Stimulated activated CD4-positive, alpha-beta T cell treated with anti-CD3 and anti-CD28 coated beads, Interleukin-1b, Interleukin-23, amount 100 ng/mL, for 1 hour (primary cell): ENCODE measurements at regions not wholly inside any gene's neighbourhood (a gene's known extent, or its start where the extent isn't known, plus 50 kb on each side); places are given as distances from the start of the nearest gene placed in this dataset.

Experiments
- DNase-seq, 2 donors: peaks; one replicate each; pipeline ENCODE4 v3.0.0-alpha.2; 2020; ENCODE audit warnings: low read depth in 2 of 2

GRCh38 chr12:94062194-94062593 is 86.2 kb upstream of the PLXNC1 start:
- no peak for DNase-seq

DNA sequence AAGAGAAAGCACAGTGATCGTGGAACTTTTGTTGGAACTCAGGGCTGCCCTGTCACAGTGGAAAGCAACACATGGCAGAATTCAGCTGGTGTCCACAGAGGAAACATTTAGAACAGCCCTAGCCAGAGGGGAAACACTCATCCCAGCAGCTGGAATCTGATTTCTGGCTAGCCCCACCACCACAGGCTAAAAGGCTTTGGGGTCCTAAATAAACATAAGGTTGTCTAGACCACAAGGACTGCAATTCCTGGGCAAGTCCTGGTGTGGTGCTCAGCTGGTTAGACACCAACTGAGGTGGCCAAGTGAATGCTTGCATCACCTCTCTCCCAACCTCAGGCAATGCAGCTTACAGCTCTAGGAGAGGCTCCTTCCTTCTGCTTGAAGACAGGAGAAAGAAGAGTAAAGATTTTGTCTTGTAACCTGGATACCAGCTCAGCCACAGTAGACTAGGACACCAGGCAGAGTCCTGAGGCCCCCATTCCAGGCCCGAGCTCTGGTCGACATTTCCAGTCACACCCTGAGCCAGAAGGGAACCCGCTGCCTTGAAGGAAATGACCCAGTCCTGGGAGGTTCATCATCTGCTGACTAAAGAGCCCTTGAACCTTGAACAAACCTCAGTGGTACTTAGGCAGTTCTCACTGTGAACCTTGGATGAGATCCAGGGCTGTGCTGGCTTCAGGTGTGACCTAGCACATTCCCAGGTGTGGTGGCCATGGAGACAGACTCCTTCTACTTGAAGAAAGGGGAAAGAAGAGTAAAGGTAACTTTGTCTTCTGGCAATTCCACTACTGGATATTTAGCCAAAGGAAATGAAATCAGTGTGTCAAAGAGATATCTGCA is 85.4 kb upstream of the PLXNC1 start:
- no peak for DNase-seq

DNA sequence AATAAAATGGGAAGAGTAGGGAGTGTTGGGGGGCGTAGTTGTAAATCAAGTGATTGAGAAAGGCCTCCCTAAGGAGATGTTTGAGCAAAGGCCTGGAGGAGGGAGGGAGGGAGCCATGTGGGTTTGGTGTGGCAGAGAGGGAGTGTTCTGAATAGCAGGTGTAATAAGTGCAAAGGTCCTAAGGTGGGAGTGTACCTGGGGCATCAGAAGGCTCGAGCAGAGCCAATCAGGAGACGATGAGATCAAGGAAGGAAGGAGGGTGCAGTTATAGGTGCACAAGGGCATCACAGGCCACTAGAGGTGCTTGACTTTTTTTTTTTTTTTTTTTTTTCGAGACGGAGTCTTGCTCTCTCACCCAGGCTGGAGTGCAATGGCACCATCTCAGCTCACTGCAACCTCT is 77.9 kb upstream of the PLXNC1 start:
- DNase-seq = no peak

- no peak for DNase-seq
Observed at GRCh38 chr12:94071258-94071657, 77.1 kb upstream of the PLXNC1 start.

- DNase-seq = no peak
Observed at GRCh38 chr12:94073441-94074051, 74.8 kb upstream of the PLXNC1 start.

GRCh38 chr12:94074216-94074979 is 74.0 kb upstream of the PLXNC1 start:
- DNase-seq = no peak

- no peak for DNase-seq
Observed at GRCh38 chr12:94074980-94075629, 73.3 kb upstream of the PLXNC1 start.

DNA sequence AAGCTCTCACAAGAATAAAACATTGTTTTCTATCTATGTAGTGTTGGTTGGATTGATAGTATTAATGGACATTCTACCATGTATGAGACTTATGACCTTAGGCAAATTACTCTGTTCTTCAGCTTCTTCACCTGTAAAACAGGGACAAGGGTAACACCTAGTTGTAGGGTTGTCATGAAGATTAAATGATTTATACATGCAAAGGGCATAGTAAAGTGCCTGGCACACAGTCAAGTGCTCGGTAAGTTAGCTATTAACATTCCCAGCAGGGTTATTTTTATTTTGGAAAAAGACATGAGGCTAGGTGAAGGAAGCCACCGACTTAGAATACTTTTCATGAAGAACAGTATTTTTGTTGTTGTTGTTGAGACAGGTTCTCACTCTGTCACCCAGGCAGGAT is 71.2 kb upstream of the PLXNC1 start:
- DNase-seq = no peak

- no peak for DNase-seq
Observed at GRCh38 chr12:94078138-94078723, 70.1 kb upstream of the PLXNC1 start.

DNA sequence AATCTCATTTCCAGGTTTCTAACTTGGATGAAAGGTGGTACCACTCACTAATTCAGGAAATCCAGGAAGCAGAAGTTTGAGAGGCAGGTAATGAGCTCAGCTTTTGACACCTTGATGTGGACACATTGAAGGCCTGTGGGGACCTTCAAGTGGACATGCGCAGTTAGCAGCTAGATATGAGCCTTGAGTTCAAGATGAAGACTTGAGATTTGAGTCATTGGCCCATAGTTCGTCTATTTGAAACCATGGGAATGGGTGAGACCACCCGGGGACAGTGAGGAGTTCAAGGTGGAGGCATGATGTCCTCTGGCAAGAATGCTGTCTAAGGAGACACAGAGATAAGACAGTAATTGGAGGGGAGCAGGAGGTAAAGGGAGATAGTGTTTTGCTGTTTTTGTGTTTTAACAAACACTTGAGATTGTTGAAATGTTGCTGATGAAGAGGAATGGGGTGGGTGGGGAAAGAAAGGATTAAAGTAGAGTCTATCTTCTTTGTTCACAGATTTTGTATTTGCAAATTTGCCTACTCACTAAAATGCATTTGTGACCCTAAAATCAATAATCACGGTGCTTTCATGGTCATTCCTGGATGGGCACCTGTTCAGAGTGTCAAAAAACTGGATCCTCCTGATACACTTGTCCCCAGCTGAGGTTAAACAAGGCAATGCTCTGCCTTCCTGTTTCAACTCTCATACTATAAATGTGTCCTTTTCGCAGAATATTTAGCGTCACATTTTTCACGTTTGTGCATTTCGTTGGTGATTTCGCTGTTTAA is 69.5 kb upstream of the PLXNC1 start:
- DNase-seq = no peak

- no peak for DNase-seq
Observed at GRCh38 chr12:94079566-94080340, 68.6 kb upstream of the PLXNC1 start.

GRCh38 chr12:94080341-94081009 is 67.9 kb upstream of the PLXNC1 start:
- DNase-seq = no peak

GRCh38 chr12:94082690-94083089 is 65.7 kb upstream of the PLXNC1 start:
- DNase-seq = no peak

- no peak for DNase-seq
Observed at GRCh38 chr12:94089891-94090290, 58.5 kb upstream of the PLXNC1 start.

DNA sequence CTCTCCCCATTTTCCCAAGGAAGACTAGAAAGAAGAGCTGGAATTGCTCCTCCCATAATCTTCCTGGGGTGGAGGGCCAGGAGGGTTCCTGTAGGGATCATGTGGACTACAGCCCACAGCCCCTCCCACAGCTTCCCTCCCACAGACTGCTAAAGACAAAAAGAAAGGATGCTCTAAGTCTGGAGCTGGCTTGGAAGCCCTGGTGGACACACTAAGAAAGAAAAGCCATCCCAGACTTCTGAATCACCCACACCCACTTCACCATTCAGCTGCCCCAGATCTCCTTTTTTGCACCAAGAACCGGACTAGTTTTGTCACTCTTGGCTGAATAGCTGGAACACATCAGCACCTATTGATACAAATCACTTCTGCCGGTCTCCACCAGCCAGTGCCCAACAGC is 56.8 kb upstream of the PLXNC1 start:
- DNase-seq = no peak

DNA sequence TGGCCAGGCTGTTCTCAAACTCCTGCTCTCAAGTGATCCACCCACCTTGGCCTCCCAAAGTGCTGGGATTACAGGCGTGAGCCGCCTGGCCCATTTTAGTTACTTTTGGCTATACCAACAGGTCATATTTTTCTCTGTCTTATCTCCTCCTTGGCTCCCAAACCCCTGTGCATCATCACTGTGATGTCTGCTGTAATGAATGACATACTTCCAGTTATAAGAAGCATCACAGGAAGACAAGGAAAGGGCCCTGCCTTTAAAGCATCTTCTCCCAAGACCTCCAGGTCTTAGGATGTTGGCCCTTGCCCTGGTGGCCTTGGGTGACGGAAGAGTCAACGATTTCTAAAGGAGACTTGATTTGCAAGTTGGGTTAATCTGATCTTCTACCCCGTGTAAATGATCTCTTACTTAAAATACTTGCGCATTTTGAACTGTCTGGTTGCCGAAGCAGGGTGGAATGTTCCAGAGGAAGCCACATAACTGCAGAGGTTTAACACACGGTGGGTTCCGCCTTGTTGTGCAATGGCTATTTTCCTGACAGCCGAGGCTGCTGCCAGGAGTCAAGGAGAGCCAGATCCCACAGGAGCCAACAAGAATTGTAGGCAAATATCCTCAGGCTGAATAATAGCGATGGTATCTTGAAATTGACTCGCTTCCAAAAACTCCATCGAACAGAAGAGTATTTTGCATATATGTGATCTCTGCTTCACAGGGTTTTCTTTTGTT is 55.7 kb upstream of the PLXNC1 start:
- no peak for DNase-seq

GRCh38 chr12:94094700-94095099 is 53.7 kb upstream of the PLXNC1 start:
- DNase-seq = no peak

DNA sequence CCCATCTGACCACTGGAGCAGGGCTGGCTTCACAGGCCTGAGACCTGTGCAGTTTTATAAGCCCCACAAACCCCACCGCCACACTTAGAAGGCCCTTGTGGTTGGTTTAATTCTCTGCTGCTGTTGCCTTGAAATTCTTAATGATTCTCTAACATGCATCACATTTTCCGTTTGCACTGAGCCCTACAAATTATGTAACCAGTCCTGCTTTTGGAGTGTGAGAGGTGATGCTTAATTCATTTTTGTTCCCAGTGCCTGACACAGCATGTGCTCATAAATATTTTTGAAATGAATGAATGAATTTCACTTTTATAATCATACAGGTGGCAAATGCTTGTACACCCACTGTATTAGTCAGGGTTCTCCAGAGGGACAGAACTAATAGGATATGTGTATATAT is 52.8 kb upstream of the PLXNC1 start:
- DNase-seq = no peak

GRCh38 chr12:94098466-94098865 is 49.9 kb upstream of the PLXNC1 start:
- DNase-seq = no peak
